K562 (cell line): ENCODE measurements at regions not wholly inside any gene's neighbourhood (a gene's known extent, or its start where the extent isn't known, plus 50 kb on each side); places are given as distances from the start of the nearest gene placed in this dataset.

Experiments used
- ATAC-seq: fragments of 200-7000 bp; cut with Tn5 transposase; 3 replicates; pipeline ENCODE4 v1.9.1; 2020; ENCODE audit warnings: moderate library complexity
- BruUV-seq: library from RNA; stranded (reverse); fragments of 400-500 nt; replicated peaks from 2 replicates; lab custom pipeline; 2021; lab: Mats Ljungman, UMichigan
- CTCF ChIA-PET: fragments of 300-600 bp; formaldehyde crosslinking; extraction: SDS; loops from one replicate; lab custom pipeline; 2021; ENCODE audit warnings: low intra/inter-chr PET ratio; lab: Yijun Ruan, JAX
- POLR2A ChIA-PET: fragments of 300-600, 350-650 bp; sonication (Branson Sonifier 250); formaldehyde crosslinking; extraction: SDS; loops from one replicate; lab custom pipeline; 2021; ENCODE audit warnings: antibody characterized with exemption, inconsistent platforms; lab: Yijun Ruan, JAX
- DNase-seq, 4 experiments: peaks; one replicate each; pipeline versions ENCODE4 v3.0.0 to v3.0.0-alpha.2; 2011 to 2018; ENCODE audit warnings: low spot score in 3 of 4, mixed read lengths in 3 of 4; ENCODE audit errors: extremely low read depth in 1 of 4
- FAIRE-seq: peaks from 2 replicates; lab custom pipeline; 2011; peaks lifted over from hg19 to GRCh38; lab: Jason Lieb, UNC
- H2AFZ ChIP-seq: 2 replicates; pipeline ENCODE4 v1.6.0; 2011; ENCODE audit warnings: low read depth, low read length, control low read depth, inconsistent platforms
- H3K27ac ChIP-seq: fragments of 200-600 bp; 3 replicates; pipeline ENCODE4 v1.8.0; 2011; ENCODE audit warnings: low read depth, mild to moderate bottlenecking, control low read depth, inconsistent platforms, low read length, moderate library complexity, mixed read lengths; ENCODE audit errors: extremely low read depth
- H3K27me3 ChIP-seq, 2 experiments: fragments of 300-600 bp in 1 of 2; 2 replicates in 1 of 2; 3 replicates in 1 of 2; pipeline versions ENCODE4 v1.6.0 to v1.8.0; 2011; ENCODE audit warnings: inconsistent platforms in 2 of 2, low read length in 2 of 2, mild to moderate bottlenecking in 1 of 2, mixed read lengths in 1 of 2, moderate library complexity in 1 of 2; ENCODE audit not compliant: control insufficient read depth in 2 of 2, insufficient read depth in 2 of 2
- H3K36me3 ChIP-seq: fragments of 300-600 bp; 3 replicates; pipeline ENCODE4 v1.8.0; 2011; ENCODE audit warnings: mild to moderate bottlenecking, low read length, inconsistent platforms; ENCODE audit not compliant: control insufficient read depth, insufficient read depth
- H3K4me1 ChIP-seq, 2 experiments: fragments of 200-600 bp in 1 of 2; replicated peaks in 1 of 2; 2 replicates in 1 of 2; 3 replicates in 1 of 2; pipeline versions ENCODE4 v1.5.1 to v1.8.0; 2011; ENCODE audit warnings: inconsistent platforms in 2 of 2, low read length in 2 of 2, mild to moderate bottlenecking in 1 of 2, mixed read lengths in 1 of 2, moderate library complexity in 1 of 2; ENCODE audit not compliant: control insufficient read depth in 2 of 2, insufficient read depth in 2 of 2
- H3K4me2 ChIP-seq: 2 replicates; pipeline ENCODE4 v1.6.1; 2011; ENCODE audit warnings: low read length, control low read depth, inconsistent platforms, mixed read lengths; ENCODE audit not compliant: insufficient read depth
- H3K4me3 ChIP-seq: fragments of 200-600 bp; sonication (generic), shearing (Covaris generic); 2 replicates; pipeline ENCODE4 v1.5.1; 2016; ENCODE audit warnings: control low read depth, inconsistent platforms
- H3K79me2 ChIP-seq: fragments of 200-600 bp; 3 replicates; pipeline ENCODE4 v1.8.0; 2011; ENCODE audit warnings: low read length, inconsistent platforms; ENCODE audit not compliant: control insufficient read depth, insufficient read depth
- H3K9ac ChIP-seq, 2 experiments: 2 replicates each; pipeline versions ENCODE4 v1.6.0 to v1.6.1; 2011; ENCODE audit warnings: low read depth in 2 of 2, low read length in 2 of 2, control low read depth in 1 of 2, inconsistent platforms in 1 of 2, mild to moderate bottlenecking in 1 of 2, mixed read lengths in 1 of 2; ENCODE audit not compliant: insufficient read depth in 1 of 2
- H3K9me1 ChIP-seq: one replicate; pipeline ENCODE4 v1.6.0; 2011; ENCODE audit warnings: inconsistent platforms, mild to moderate bottlenecking, low read length, moderate library complexity; ENCODE audit not compliant: control insufficient read depth, insufficient read depth
- H3K9me3 ChIP-seq: replicated peaks from 2 replicates; pipeline ENCODE4 v1.5.1; 2011; ENCODE audit warnings: low read depth, low read length, inconsistent platforms; ENCODE audit not compliant: control insufficient read depth, insufficient read depth
- H4K20me1 ChIP-seq: replicated peaks from 2 replicates; pipeline ENCODE4 v1.6.1; 2011; ENCODE audit warnings: low read length, inconsistent platforms, mixed read lengths; ENCODE audit not compliant: control insufficient read depth, insufficient read depth
- ADNP ChIP-seq: fragments of 200-800 bp; sonication (Bioruptor generic); IDR thresholded peaks from 2 replicates; pipeline ENCODE4 v1.6.1; 2016; ENCODE audit warnings: missing genetic modification characterization, missing compliant biosample characterization
- BACH1 ChIP-seq: fragments of 200-800 bp; sonication (Bioruptor generic); IDR thresholded peaks from 2 replicates; pipeline ENCODE4 v1.6.1; 2016; ENCODE audit warnings: missing genetic modification characterization, missing compliant biosample characterization
- BCL6 ChIP-seq: fragments of 250-450 bp; sonication (Bioruptor Pico); IDR thresholded peaks from 2 replicates; pipeline ENCODE4 v1.4.0; 2020
- MBD2 ChIP-seq: sonication (generic); IDR thresholded peaks from 2 replicates; pipeline ENCODE4 v1.6.1; 2016; ENCODE audit warnings: low read depth, borderline replicate concordance
- RBM17 ChIP-seq: fragments of 200-400 bp; formaldehyde crosslinking; IDR thresholded peaks from 2 replicates; pipeline ENCODE4 v1.6.1; 2017; ENCODE audit warnings: low read depth, mild to moderate bottlenecking, low read length, borderline replicate concordance
- RNF2 ChIP-seq: sonication (generic); IDR thresholded peaks from 2 replicates; pipeline ENCODE4 v1.6.1; 2016
- TCFL5 ChIP-seq: fragments of 250-450 bp; sonication (Bioruptor Pico); conservative IDR thresholded peaks from 2 replicates; pipeline ENCODE4 v1.6.1; 2021; ENCODE audit warnings: mild to moderate bottlenecking, moderate library complexity, matching md5 sums
- ZFPM2 ChIP-seq: fragments of 250-450 bp; sonication (Bioruptor Pico); IDR thresholded peaks from 2 replicates; pipeline ENCODE4 v1.5.1; 2022; ENCODE audit warnings: mild to moderate bottlenecking
- ZNF184 ChIP-seq: sonication (generic); formaldehyde crosslinking; IDR thresholded peaks from 2 replicates; pipeline ENCODE4 v1.5.0; 2020; ENCODE audit warnings: missing genetic modification reagents
- ZNF589 ChIP-seq: fragments of 200-800 bp; sonication (Bioruptor generic); IDR thresholded peaks from 2 replicates; pipeline ENCODE4 v1.6.1; 2016; ENCODE audit warnings: low read depth, missing genetic modification characterization, missing compliant biosample characterization
- ZNF717 ChIP-seq: fragments of 250-450 bp; sonication (Bioruptor Pico); IDR thresholded peaks from 2 replicates; pipeline ENCODE4 v1.5.0; 2021
- ZNF766 ChIP-seq: fragments of 200-800 bp; sonication (Bioruptor generic); conservative IDR thresholded peaks from 2 replicates; pipeline ENCODE4 v1.6.1; 2016; ENCODE audit warnings: missing genetic modification characterization, missing compliant biosample characterization
- WGBS: fragments of 100-300 bp; shearing (Covaris generic); methylation state at CpG from one replicate; pipeline ENCODE4 v1.1.6; 2016; ENCODE audit warnings: low coverage, mixed read lengths; ENCODE audit not compliant: insufficient coverage; ENCODE audit errors: missing lambda C conversion rate; 5-methylcytosine and 5-hydroxymethylcytosine counted together
- in situ Hi-C: fragments of 300-500 bp; cut with MboI; formaldehyde crosslinking; loops from 4 replicates; pipeline ENCODE4 v1.15.0; 2018; ENCODE audit warnings: inconsistent platforms, mixed read lengths
- intact Hi-C: fragments of 100-400 bp; cut with micrococcal nuclease; formaldehyde crosslinking; loops from 2 replicates; pipeline ENCODE4 v1.14.2; 2022
- TF ChIP-seq, protein P1 (sequence below): sonication (generic); formaldehyde crosslinking; IDR thresholded peaks from 2 replicates; pipeline ENCODE4 v1.8.1; 2023; ENCODE audit warnings: mild to moderate bottlenecking, missing genetic modification reagents
- TF ChIP-seq, protein P2 (sequence below): fragments of 450-650 bp; formaldehyde crosslinking; IDR thresholded peaks from 2 replicates; pipeline ENCODE4 v1.4.0; 2020; ENCODE audit warnings: mild to moderate bottlenecking, moderate library complexity
- TF ChIP-seq, protein P3 (sequence below): fragments of 250-450 bp; sonication (Bioruptor Pico); IDR thresholded peaks from 2 replicates; pipeline ENCODE4 v1.8.0; 2022; ENCODE audit warnings: inconsistent platforms, mild to moderate bottlenecking, moderate library complexity, borderline replicate concordance
- TF ChIP-seq, protein P4 (sequence below): IDR thresholded peaks from 3 replicates; pipeline ENCODE4 v1.6.1; 2011; ENCODE audit warnings: borderline replicate concordance, mild to moderate bottlenecking; ENCODE audit not compliant: insufficient read length, insufficient read depth
- TF ChIP-seq, protein P5 (sequence below): fragments of 250-450 bp; sonication (Bioruptor Pico); IDR thresholded peaks from 2 replicates; pipeline ENCODE4 v1.4.0; 2020; ENCODE audit warnings: borderline replicate concordance
- TF ChIP-seq, protein P6 (sequence below): fragments of 250-450 bp; sonication (Bioruptor Pico); IDR thresholded peaks from 2 replicates; pipeline ENCODE4 v1.9.0; 2021; ENCODE audit warnings: mild to moderate bottlenecking

DNA sequence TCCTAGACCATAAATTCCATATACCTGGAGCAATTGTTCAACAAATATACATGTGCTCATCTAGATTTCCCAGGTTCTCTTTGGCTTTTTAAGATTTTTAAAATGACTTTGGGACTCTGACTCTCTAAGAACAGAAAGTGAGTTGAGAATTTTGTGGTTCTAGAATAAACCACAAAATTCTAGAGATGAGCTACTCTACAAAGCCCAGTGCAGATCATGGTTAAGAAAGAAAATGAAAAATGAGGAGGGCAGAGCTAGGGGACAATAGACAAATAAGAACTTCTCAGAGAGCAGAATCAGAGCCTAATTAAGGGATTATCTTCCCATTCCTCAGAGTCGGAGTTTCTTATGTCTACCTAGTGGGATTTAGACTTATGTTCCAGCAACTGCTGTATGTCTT lies 694.7 kb downstream of the ZNF385D start:
- no peak overlapping the region for H3K27ac ChIP-seq
- H3K9ac ChIP-seq, result no peak overlapping the region
- H3K27me3 ChIP-seq, result no peaks in the 10 kb centered on the region
- no peaks in the 10 kb centered on the region for H3K9me1 ChIP-seq
- H3K4me3 ChIP-seq, result no peak overlapping the region
- no peaks in the 10 kb centered on the region for H3K9me3 ChIP-seq
- CTCF ChIA-PET, result no interaction called here
- H3K79me2 ChIP-seq, result no peaks in the 10 kb centered on the region
- H2AFZ ChIP-seq, result no peak overlapping the region
- H3K36me3 ChIP-seq, result no peaks in the 10 kb centered on the region
- FAIRE-seq (no peak), DNase-seq (no peak), ATAC-seq (no peak)
- H4K20me1 ChIP-seq, result no peaks in the 10 kb centered on the region
- no peak overlapping the region for H3K4me2 ChIP-seq
- TF ChIP-seq, protein P1, sequence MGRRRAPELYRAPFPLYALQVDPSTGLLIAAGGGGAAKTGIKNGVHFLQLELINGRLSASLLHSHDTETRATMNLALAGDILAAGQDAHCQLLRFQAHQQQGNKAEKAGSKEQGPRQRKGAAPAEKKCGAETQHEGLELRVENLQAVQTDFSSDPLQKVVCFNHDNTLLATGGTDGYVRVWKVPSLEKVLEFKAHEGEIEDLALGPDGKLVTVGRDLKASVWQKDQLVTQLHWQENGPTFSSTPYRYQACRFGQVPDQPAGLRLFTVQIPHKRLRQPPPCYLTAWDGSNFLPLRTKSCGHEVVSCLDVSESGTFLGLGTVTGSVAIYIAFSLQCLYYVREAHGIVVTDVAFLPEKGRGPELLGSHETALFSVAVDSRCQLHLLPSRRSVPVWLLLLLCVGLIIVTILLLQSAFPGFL (CRISPR knock-in tag), result no peak
- TF ChIP-seq ZFPM2 (CRISPR knock-in tag) (no peak), ZNF717 (no peak), BACH1 (tag) (no peak), BCL6 (CRISPR knock-in tag) (no peak), ZNF589 (CRISPR knock-in tag) (no peak), TCFL5 (no peak), RBM17 (no peak), ADNP (no peak), ZNF184 (CRISPR knock-in tag) (no peak), RNF2 (no peak), MBD2 (no peak), ZNF766 (CRISPR knock-in tag) (no peak)
- TF ChIP-seq, protein P2, sequence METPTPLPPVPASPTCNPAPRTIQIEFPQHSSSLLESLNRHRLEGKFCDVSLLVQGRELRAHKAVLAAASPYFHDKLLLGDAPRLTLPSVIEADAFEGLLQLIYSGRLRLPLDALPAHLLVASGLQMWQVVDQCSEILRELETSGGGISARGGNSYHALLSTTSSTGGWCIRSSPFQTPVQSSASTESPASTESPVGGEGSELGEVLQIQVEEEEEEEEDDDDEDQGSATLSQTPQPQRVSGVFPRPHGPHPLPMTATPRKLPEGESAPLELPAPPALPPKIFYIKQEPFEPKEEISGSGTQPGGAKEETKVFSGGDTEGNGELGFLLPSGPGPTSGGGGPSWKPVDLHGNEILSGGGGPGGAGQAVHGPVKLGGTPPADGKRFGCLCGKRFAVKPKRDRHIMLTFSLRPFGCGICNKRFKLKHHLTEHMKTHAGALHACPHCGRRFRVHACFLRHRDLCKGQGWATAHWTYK (CRISPR knock-in tag), result no peak
- TF ChIP-seq, protein P3, sequence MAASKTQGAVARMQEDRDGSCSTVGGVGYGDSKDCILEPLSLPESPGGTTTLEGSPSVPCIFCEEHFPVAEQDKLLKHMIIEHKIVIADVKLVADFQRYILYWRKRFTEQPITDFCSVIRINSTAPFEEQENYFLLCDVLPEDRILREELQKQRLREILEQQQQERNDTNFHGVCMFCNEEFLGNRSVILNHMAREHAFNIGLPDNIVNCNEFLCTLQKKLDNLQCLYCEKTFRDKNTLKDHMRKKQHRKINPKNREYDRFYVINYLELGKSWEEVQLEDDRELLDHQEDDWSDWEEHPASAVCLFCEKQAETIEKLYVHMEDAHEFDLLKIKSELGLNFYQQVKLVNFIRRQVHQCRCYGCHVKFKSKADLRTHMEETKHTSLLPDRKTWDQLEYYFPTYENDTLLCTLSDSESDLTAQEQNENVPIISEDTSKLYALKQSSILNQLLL (CRISPR knock-in tag), result no peak
- TF ChIP-seq, protein P4, sequence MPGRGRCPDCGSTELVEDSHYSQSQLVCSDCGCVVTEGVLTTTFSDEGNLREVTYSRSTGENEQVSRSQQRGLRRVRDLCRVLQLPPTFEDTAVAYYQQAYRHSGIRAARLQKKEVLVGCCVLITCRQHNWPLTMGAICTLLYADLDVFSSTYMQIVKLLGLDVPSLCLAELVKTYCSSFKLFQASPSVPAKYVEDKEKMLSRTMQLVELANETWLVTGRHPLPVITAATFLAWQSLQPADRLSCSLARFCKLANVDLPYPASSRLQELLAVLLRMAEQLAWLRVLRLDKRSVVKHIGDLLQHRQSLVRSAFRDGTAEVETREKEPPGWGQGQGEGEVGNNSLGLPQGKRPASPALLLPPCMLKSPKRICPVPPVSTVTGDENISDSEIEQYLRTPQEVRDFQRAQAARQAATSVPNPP, result no peak
- TF ChIP-seq, protein P5, sequence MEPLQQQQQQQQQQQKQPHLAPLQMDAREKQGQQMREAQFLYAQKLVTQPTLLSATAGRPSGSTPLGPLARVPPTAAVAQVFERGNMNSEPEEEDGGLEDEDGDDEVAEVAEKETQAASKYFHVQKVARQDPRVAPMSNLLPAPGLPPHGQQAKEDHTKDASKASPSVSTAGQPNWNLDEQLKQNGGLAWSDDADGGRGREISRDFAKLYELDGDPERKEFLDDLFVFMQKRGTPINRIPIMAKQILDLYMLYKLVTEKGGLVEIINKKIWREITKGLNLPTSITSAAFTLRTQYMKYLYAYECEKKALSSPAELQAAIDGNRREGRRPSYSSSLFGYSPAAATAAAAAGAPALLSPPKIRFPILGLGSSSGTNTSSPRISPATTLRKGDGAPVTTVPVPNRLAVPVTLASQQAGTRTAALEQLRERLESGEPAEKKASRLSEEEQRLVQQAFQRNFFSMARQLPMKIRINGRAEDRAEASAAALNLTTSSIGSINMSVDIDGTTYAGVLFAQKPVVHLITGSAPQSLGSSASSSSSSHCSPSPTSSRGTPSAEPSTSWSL, result no peak
- TF ChIP-seq, protein P6, sequence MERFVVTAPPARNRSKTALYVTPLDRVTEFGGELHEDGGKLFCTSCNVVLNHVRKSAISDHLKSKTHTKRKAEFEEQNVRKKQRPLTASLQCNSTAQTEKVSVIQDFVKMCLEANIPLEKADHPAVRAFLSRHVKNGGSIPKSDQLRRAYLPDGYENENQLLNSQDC (CRISPR knock-in tag), result no peak
- no peaks in the 10 kb centered on the region for H3K4me1 ChIP-seq
- intact Hi-C loops (no loop called here), in situ Hi-C loops (no loop called here)
- no TSS peak for BruUV-seq
- POLR2A ChIA-PET, result interaction anchor here (0.5 kb wide), 1 partner anchor 77 kb away, joined by 3 read pairs; no protein-coding TSS in a partner anchor
- WGBS, result 11% methylated on average over 1 of the region's 1 CpG
